ENCODE measurements at regions not wholly inside any gene's neighbourhood (a gene's known extent, or its start where the extent isn't known, plus 50 kb on each side); places are given as distances from the start of the nearest gene placed in this dataset.
"Not testable (repeated sequence)": the region's sequence is repeated elsewhere in the genome, so short reads cannot be mapped to it uniquely, and the experiment has no call there.

- H3K4me1 ChIP-seq: no peaks in the 10 kb centered on the region
- no peak overlapping the region for H3K27ac ChIP-seq
- H3K9me3 ChIP-seq: peaks cover 0 to 6% of the 10 kb centered on the region in 2 donors
- H3K36me3 ChIP-seq: no peaks in the 10 kb centered on the region
- H3K4me3 ChIP-seq: no peak overlapping the region
- H3K27me3 ChIP-seq: no peaks in the 10 kb centered on the region
- DNase-seq (ENCODE audit: low spot score in 2 of 2): no peak
- intact Hi-C loops (cut with DNase I): no loop called here
- TF ChIP-seq, protein P1, sequence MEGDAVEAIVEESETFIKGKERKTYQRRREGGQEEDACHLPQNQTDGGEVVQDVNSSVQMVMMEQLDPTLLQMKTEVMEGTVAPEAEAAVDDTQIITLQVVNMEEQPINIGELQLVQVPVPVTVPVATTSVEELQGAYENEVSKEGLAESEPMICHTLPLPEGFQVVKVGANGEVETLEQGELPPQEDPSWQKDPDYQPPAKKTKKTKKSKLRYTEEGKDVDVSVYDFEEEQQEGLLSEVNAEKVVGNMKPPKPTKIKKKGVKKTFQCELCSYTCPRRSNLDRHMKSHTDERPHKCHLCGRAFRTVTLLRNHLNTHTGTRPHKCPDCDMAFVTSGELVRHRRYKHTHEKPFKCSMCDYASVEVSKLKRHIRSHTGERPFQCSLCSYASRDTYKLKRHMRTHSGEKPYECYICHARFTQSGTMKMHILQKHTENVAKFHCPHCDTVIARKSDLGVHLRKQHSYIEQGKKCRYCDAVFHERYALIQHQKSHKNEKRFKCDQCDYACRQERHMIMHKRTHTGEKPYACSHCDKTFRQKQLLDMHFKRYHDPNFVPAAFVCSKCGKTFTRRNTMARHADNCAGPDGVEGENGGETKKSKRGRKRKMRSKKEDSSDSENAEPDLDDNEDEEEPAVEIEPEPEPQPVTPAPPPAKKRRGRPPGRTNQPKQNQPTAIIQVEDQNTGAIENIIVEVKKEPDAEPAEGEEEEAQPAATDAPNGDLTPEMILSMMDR (IDR thresholded peaks at IDR 0.05): no peak
These were observed 82.0 kb upstream of the ACSL1 start for GRCh38 chr4:184907810-184908209.

DNA sequence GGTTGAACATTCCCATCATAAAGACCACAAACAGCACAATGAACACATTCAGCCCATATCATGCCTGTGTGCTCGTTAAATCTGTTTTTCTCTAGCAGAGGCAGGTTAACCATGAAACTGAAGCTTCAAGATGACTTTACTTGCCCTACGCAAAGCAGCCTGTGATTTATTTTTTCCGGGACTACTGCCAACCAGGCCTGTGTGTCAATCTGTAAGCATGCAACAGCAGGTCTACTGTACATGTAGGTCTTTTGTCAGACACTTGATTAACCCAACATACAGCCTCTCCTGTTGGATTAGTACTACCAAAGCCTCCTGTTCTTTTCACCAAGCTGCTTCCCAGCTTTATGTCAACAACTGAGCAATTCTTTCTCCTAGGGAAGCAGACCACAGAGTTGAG, 85.5 kb upstream of the ACSL1 start:
- no peaks in the 10 kb centered on the region for H3K27me3 ChIP-seq
- H3K9me3 ChIP-seq: peaks cover 0 to 6% of the 10 kb centered on the region in 2 donors
- no peaks in the 10 kb centered on the region for H3K4me1 ChIP-seq
- intact Hi-C loops (cut with DNase I): no loop called here
- H3K27ac ChIP-seq: no peak overlapping the region
- no peaks in the 10 kb centered on the region for H3K36me3 ChIP-seq
- H3K4me3 ChIP-seq: no peak overlapping the region
- TF ChIP-seq, protein P1 (IDR thresholded peaks at IDR 0.05): no peak
- DNase-seq (ENCODE audit: low spot score in 2 of 2): no peak

- intact Hi-C loops (cut with DNase I): no loop called here
- H3K27me3 ChIP-seq: no peaks in the 10 kb centered on the region
- DNase-seq (ENCODE audit: low spot score in 2 of 2): no peak
- H3K27ac ChIP-seq: no peak overlapping the region
- no peaks in the 10 kb centered on the region for H3K4me1 ChIP-seq
- no peaks in the 10 kb centered on the region for H3K36me3 ChIP-seq
- TF ChIP-seq, protein P1 (IDR thresholded peaks at IDR 0.05): no peak
- peaks cover 0 to 6% of the 10 kb centered on the region in 2 donors for H3K9me3 ChIP-seq
- H3K4me3 ChIP-seq: no peak overlapping the region
These were observed 87.8 kb upstream of the ACSL1 start for GRCh38 chr4:184913356-184914143.

- H3K4me1 ChIP-seq; intact Hi-C loops (cut with DNase I); H3K27me3 ChIP-seq; DNase-seq (ENCODE audit: low spot score in 2 of 2); H3K27ac ChIP-seq; H3K36me3 ChIP-seq; H3K9me3 ChIP-seq; H3K4me3 ChIP-seq: not testable (repeated sequence)
These were observed 93.0 kb upstream of the ACSL1 start for GRCh38 chr4:184918799-184919198.

- Histone ChIP-seq H3K27ac (no peak overlapping the region), H3K9me3 (no peaks in the 10 kb centered on the region), H3K27me3 (no peaks in the 10 kb centered on the region), H3K4me1 (no peaks in the 10 kb centered on the region), H3K4me3 (no peak overlapping the region), H3K36me3 (no peaks in the 10 kb centered on the region)
- intact Hi-C loops (cut with DNase I): no loop called here
- no peak for DNase-seq (ENCODE audit: low spot score in 2 of 2)
- TF ChIP-seq, protein P1 (IDR thresholded peaks at IDR 0.05): no peak
These were observed 95.7 kb upstream of the ACSL1 start for GRCh38 chr4:184921456-184921855.

GRCh38 chr4:184922301-184922700, 96.0 kb upstream of the HELT start:
- H3K36me3 ChIP-seq: no peaks in the 10 kb centered on the region
- intact Hi-C loops (cut with DNase I): no loop called here

More at GRCh38 chr4:184922301-184922700, 96.0 kb upstream of the HELT start:
- no peaks in the 10 kb centered on the region for H3K4me1 ChIP-seq
- H3K9me3 ChIP-seq: peaks cover 0 to 5% of the 10 kb centered on the region in 2 donors
- H3K27ac ChIP-seq: no peak overlapping the region
- TF ChIP-seq, protein P1 (IDR thresholded peaks at IDR 0.05): no peak
- no peak for DNase-seq (ENCODE audit: low spot score in 2 of 2)
- H3K27me3 ChIP-seq: no peaks in the 10 kb centered on the region
- H3K4me3 ChIP-seq: no peak overlapping the region
